ENCODE measurements at regions not wholly inside any gene's neighbourhood (a gene's known extent, or its start where the extent isn't known, plus 50 kb on each side); places are given as distances from the start of the nearest gene placed in this dataset.

GRCh38 chr11:13206086-13206640, 71.4 kb upstream of the BMAL1 start:
- no peak for ATAC-seq
- Histone ChIP-seq H3K4me3 (replicated peaks in 1 of 3; ENCODE audit: insufficient read depth in 1 of 3, low read depth in 2 of 3, low read length in 3 of 3) (no peak overlapping the region), H3K27ac (ENCODE audit: extremely low read length, insufficient read depth, low read length) (no peak overlapping the region), H4K20me1 (ENCODE audit: insufficient read depth, low read length) (no peaks in the 10 kb centered on the region), H3K4me2 (ENCODE audit: low read depth, low read length) (no peak overlapping the region), H3K36me3 (replicated peaks in 1 of 2; ENCODE audit: control insufficient read depth in 1 of 2, insufficient read depth in 2 of 2, low read length in 2 of 2) (no peaks in the 10 kb centered on the region), H3K27me3 (ENCODE audit: control insufficient read depth in 1 of 2, insufficient read depth in 2 of 2, low read length in 2 of 2) (peaks cover 0 to 12% of the 10 kb centered on the region in 2 experiments; a peak in 3 of 5 replicates), H3K4me1 (ENCODE audit: insufficient read depth, low read length) (peaks cover 20% of the 10 kb centered on the region), H3K9me3 (ENCODE audit: low read length) (no peaks in the 10 kb centered on the region), H3K79me2 (ENCODE audit: insufficient read depth, low read length) (no peaks in the 10 kb centered on the region), H3K9ac (ENCODE audit: insufficient read depth, low read depth, low read length) (no peak overlapping the region), H2AFZ (ENCODE audit: low read length) (no peak overlapping the region)
- WGBS (ENCODE audit: low lambda C conversion rate) = 21% methylated on average over 6 of the region's 6 CpGs
- POLR2A ChIA-PET = no interaction called here
- CTCF ChIA-PET (ENCODE audit: low intra/inter-chr PET ratio, low total read pairs) = no interaction called here
- intact Hi-C loops (cut with micrococcal nuclease; ENCODE audit: unreplicated experiment) = no loop called here
- no peak for DNase-seq (ENCODE audit: low spot score)
- in situ Hi-C loops (cut with HindIII; ENCODE audit: extremely low pct_ligation_motif_present, low pct_unique_long_range_greater_than_20kb) = loop anchor here (5.0 kb wide), 1 partner anchor 136 kb away; no protein-coding TSS in a partner anchor
- no peak for FAIRE-seq
- BruUV-seq (replicated peaks) = no TSS peak
- no peak for TF ChIP-seq ZNF20 (CRISPR knock-in tag; IDR thresholded peaks at IDR 0.05)
- no peak for TF ChIP-seq ZC3H13 (CRISPR knock-in tag; IDR thresholded peaks at IDR 0.05)
- no peak for TF ChIP-seq ZNF136 (CRISPR knock-in tag; IDR thresholded peaks at IDR 0.05; ENCODE audit: low read depth)
- TF ChIP-seq ZHX2 (IDR thresholded peaks at IDR 0.05; ENCODE audit: low read depth) = no peak
- TF ChIP-seq ZHX2 (CRISPR knock-in tag; IDR thresholded peaks at IDR 0.05; ENCODE audit: borderline replicate concordance) = no peak
- no peak for TF ChIP-seq SKIL (CRISPR knock-in tag; IDR thresholded peaks at IDR 0.05; ENCODE audit: borderline replicate concordance)
- TF ChIP-seq SOX13 (IDR thresholded peaks at IDR 0.05) = no peak
- TF ChIP-seq SOX13 (CRISPR knock-in tag; conservative IDR thresholded peaks at IDR 0.05 in 1 of 2, IDR thresholded peaks at IDR 0.05 in 1 of 2) = no peak
- no peak for TF ChIP-seq LRRFIP1 (CRISPR knock-in tag; conservative IDR thresholded peaks at IDR 0.05)
- no peak for TF ChIP-seq FOXA1 (IDR thresholded peaks at IDR 0.05)
- TF ChIP-seq FOXA1 (CRISPR knock-in tag; IDR thresholded peaks at IDR 0.05) = no peak
- no peak for TF ChIP-seq THAP8 (CRISPR knock-in tag; IDR thresholded peaks at IDR 0.05; ENCODE audit: borderline replicate concordance)

All from HepG2 (cell line).